Endothelial cell of umbilical vein (primary cell): ENCODE measurements at regions not wholly inside any gene's neighbourhood (a gene's known extent, or its start where the extent isn't known, plus 50 kb on each side); places are given as distances from the start of the nearest gene placed in this dataset.

Source experiments
- BruUV-seq: library from RNA; stranded (reverse); fragments of 400-500 nt; replicated peaks from 2 replicates; lab custom pipeline; 2021; lab: Mats Ljungman, UMichigan
- CTCF ChIA-PET: fragments of 300-600, 350-600 bp; sonication (Branson Sonifier 250); formaldehyde crosslinking; loops from one replicate; lab custom pipeline; 2021; ENCODE audit warnings: antibody characterized with exemption, inconsistent platforms; lab: Charles Lee
- POLR2A ChIA-PET: fragments of 300-600, 350-600 bp; sonication (Branson Sonifier 250); formaldehyde crosslinking; loops from one replicate; lab custom pipeline; 2021; ENCODE audit warnings: antibody characterized with exemption, inconsistent platforms; lab: Charles Lee
- DNase-seq: peaks from one replicate; pipeline ENCODE4 v3.0.0-alpha.2; 2011; ENCODE audit warnings: low read depth, low spot score
- FAIRE-seq: peaks from 2 replicates; lab custom pipeline; 2011; peaks lifted over from hg19 to GRCh38; lab: Jason Lieb, UNC
- H2AFZ ChIP-seq: 2 replicates; pipeline ENCODE4 v1.6.0; 2012; ENCODE audit warnings: low read depth, low read length, control low read depth, inconsistent platforms
- H3K27ac ChIP-seq: 2 replicates; pipeline ENCODE4 v1.5.1; 2011; ENCODE audit warnings: low read depth, mild to moderate bottlenecking, control low read depth, low read length, moderate library complexity; ENCODE audit not compliant: insufficient read depth
- H3K27me3 ChIP-seq, 2 experiments: 2 replicates each; pipeline versions ENCODE4 v1.6.0 to v1.6.1; 2011; ENCODE audit warnings: low read length in 2 of 2, mixed read lengths in 1 of 2; ENCODE audit not compliant: control insufficient read depth in 2 of 2, insufficient read depth in 2 of 2
- H3K36me3 ChIP-seq, 2 experiments: 2 replicates in 1 of 2; 3 replicates in 1 of 2; pipeline ENCODE4 v1.5.1; 2011; ENCODE audit warnings: low read length in 2 of 2, mild to moderate bottlenecking in 1 of 2, moderate library complexity in 1 of 2; ENCODE audit not compliant: control insufficient read depth in 2 of 2, insufficient read depth in 2 of 2; ENCODE audit errors: extremely low read depth in 1 of 2
- H3K4me1 ChIP-seq: 3 replicates; pipeline ENCODE4 v1.5.1; 2011; ENCODE audit warnings: mild to moderate bottlenecking, low read length; ENCODE audit not compliant: control insufficient read depth, insufficient read depth; ENCODE audit errors: extremely low read depth
- H3K4me2 ChIP-seq: 2 replicates; pipeline ENCODE4 v1.6.1; 2011; ENCODE audit warnings: low read length, control low read depth, mixed read lengths; ENCODE audit not compliant: insufficient read depth
- H3K4me3 ChIP-seq, 3 experiments: fragments of 200-600 bp in 1 of 3; sonication (generic), shearing (Covaris generic) in 1 of 3; replicated peaks in 1 of 3; 2 replicates each; pipeline ENCODE4 v1.5.1; 2011 to 2016; ENCODE audit warnings: control low read depth in 3 of 3, low read length in 3 of 3, mild to moderate bottlenecking in 2 of 3, inconsistent platforms in 1 of 3, low read depth in 1 of 3, moderate library complexity in 1 of 3; ENCODE audit not compliant: insufficient read depth in 1 of 3
- H3K79me2 ChIP-seq: 2 replicates; pipeline ENCODE4 v1.6.0; 2012; ENCODE audit warnings: low read length, inconsistent platforms; ENCODE audit not compliant: control insufficient read depth, insufficient read depth
- H3K9ac ChIP-seq: replicated peaks from 2 replicates; pipeline ENCODE3; 2011; ENCODE audit warnings: low read length, control low read depth; ENCODE audit not compliant: insufficient read depth; ENCODE audit errors: extremely low read depth
- H3K9me1 ChIP-seq: replicated peaks from 3 replicates; pipeline ENCODE4 v1.6.0; 2011; ENCODE audit warnings: mild to moderate bottlenecking, low read length; ENCODE audit not compliant: control insufficient read depth, insufficient read depth; ENCODE audit errors: extremely low read depth
- H3K9me3 ChIP-seq: replicated peaks from 2 replicates; pipeline ENCODE4 v1.5.1; 2012; ENCODE audit warnings: low read length, inconsistent platforms; ENCODE audit not compliant: control insufficient read depth, insufficient read depth
- H4K20me1 ChIP-seq: replicated peaks from 2 replicates; pipeline ENCODE3; 2011; ENCODE audit warnings: mild to moderate bottlenecking, low read length; ENCODE audit not compliant: control insufficient read depth, insufficient read depth; ENCODE audit errors: extremely low read depth
- EZH2 ChIP-seq: IDR thresholded peaks from 2 replicates; pipeline ENCODE4 v1.6.1; 2012; ENCODE audit warnings: borderline replicate concordance, low read depth, mild to moderate bottlenecking, moderate library complexity, low read length, inconsistent platforms; ENCODE audit not compliant: severe bottlenecking
- FOS ChIP-seq: IDR thresholded peaks from 2 replicates; pipeline ENCODE4 v1.6.1; 2011; ENCODE audit warnings: mild to moderate bottlenecking, low read length, moderate library complexity, borderline replicate concordance; ENCODE audit not compliant: insufficient read depth
- GATA2 ChIP-seq: IDR thresholded peaks from 2 replicates; pipeline ENCODE4 v1.7.0; 2011; ENCODE audit warnings: low read depth, mild to moderate bottlenecking, moderate library complexity, mixed read lengths, low read length; ENCODE audit not compliant: insufficient read length, insufficient read depth
- JUN ChIP-seq: IDR thresholded peaks from 2 replicates; pipeline ENCODE4 v1.6.1; 2011; ENCODE audit warnings: borderline replicate concordance, low read depth; ENCODE audit not compliant: insufficient read length, insufficient read depth
- MYC ChIP-seq: IDR thresholded peaks from one replicate; pipeline ENCODE4 v1.6.1; 2011; ENCODE audit warnings: mild to moderate bottlenecking, low read depth, low read length
- POLR2A ChIP-seq: IDR thresholded peaks from 2 replicates; pipeline ENCODE4 v1.6.1; 2012; ENCODE audit warnings: low read depth, mild to moderate bottlenecking, control low read depth, low read length
- POLR2AphosphoS5 ChIP-seq: IDR thresholded peaks from 2 replicates; pipeline ENCODE4 v1.6.1; 2012; ENCODE audit warnings: low read depth, mild to moderate bottlenecking, control low read depth, low read length, moderate library complexity; ENCODE audit not compliant: insufficient read depth
- dilution Hi-C: fragments of 300-500 bp; cut with MboI; formaldehyde crosslinking; loops from one replicate; pipeline ENCODE4 v1.15.0; 2019; ENCODE audit warnings: low sequenced_read_pairs; ENCODE audit not compliant: extremely low pct_ligation_motif_present
- intact Hi-C: fragments of 100-400 bp; cut with micrococcal nuclease; formaldehyde crosslinking; loops from one replicate; pipeline ENCODE4 v1.10.0; 2022
- TF ChIP-seq, protein P1 (sequence below), 2 donors: IDR thresholded peaks; 1 replicate in 1 of 2; 2 replicates in 1 of 2; pipeline ENCODE4 v1.5.1; 2011; ENCODE audit warnings: low read length in 2 of 2, mild to moderate bottlenecking in 2 of 2, moderate library complexity in 2 of 2, control low read depth in 1 of 2, inconsistent platforms in 1 of 2, low read depth in 1 of 2; ENCODE audit not compliant: insufficient read depth in 1 of 2; ENCODE audit errors: extremely low read depth in 1 of 2
- TF ChIP-seq, protein P2 (sequence below): IDR thresholded peaks from 2 replicates; pipeline ENCODE4 v1.6.1; 2011; ENCODE audit not compliant: insufficient read depth, insufficient read length

DNA sequence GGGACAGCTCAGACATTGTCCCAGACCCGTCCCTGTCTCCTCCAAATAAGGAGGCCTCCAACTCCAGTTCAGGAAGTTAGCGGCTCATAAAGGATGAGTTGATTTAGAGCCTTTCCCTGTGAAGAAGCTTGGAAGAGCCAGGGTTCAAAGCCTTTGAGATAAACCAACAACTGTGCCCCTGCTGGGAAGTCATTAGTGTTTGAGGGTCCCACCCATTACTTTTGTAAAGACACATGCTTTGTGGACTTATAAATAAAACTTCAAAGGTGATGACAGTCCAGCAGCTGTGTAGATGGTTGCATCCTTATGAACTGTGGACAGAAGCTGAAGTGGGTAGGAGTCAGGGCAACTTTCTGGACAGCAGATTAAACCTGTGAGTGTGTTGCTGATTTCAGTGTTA lies 86.0 kb upstream of the PGRMC2 start:
- Histone ChIP-seq H3K9me1 (no peaks in the 10 kb centered on the region), H2AFZ (no peak overlapping the region), H3K27me3 (no peaks in the 10 kb centered on the region), H3K9ac (no peak overlapping the region), H3K79me2 (no peaks in the 10 kb centered on the region), H3K4me2 (no peak overlapping the region), H3K4me3 (no peak overlapping the region), H3K36me3 (no peaks in the 10 kb centered on the region), H3K4me1 (no peaks in the 10 kb centered on the region), H3K9me3 (no peaks in the 10 kb centered on the region), H3K27ac (no peak overlapping the region), H4K20me1 (no peaks in the 10 kb centered on the region)
- BruUV-seq: no TSS peak
- POLR2A ChIA-PET: no interaction called here
- CTCF ChIA-PET: no interaction called here
- dilution Hi-C loops: no loop called here
- intact Hi-C loops: no loop called here
- FAIRE-seq: no peak
- TF ChIP-seq EZH2 (no peak), POLR2A (no peak), POLR2AphosphoS5 (no peak), MYC (no peak), GATA2 (no peak), JUN (no peak), FOS (no peak)
- TF ChIP-seq, protein P1, sequence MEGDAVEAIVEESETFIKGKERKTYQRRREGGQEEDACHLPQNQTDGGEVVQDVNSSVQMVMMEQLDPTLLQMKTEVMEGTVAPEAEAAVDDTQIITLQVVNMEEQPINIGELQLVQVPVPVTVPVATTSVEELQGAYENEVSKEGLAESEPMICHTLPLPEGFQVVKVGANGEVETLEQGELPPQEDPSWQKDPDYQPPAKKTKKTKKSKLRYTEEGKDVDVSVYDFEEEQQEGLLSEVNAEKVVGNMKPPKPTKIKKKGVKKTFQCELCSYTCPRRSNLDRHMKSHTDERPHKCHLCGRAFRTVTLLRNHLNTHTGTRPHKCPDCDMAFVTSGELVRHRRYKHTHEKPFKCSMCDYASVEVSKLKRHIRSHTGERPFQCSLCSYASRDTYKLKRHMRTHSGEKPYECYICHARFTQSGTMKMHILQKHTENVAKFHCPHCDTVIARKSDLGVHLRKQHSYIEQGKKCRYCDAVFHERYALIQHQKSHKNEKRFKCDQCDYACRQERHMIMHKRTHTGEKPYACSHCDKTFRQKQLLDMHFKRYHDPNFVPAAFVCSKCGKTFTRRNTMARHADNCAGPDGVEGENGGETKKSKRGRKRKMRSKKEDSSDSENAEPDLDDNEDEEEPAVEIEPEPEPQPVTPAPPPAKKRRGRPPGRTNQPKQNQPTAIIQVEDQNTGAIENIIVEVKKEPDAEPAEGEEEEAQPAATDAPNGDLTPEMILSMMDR (IDR thresholded peaks at IDR 0.05; ENCODE audit: extremely low read depth in 1 of 2, insufficient read depth in 1 of 2, low read depth in 1 of 2, low read length in 2 of 2): no peak
- TF ChIP-seq, protein P2, sequence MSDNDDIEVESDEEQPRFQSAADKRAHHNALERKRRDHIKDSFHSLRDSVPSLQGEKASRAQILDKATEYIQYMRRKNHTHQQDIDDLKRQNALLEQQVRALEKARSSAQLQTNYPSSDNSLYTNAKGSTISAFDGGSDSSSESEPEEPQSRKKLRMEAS: no peak
- no peak for DNase-seq
